ENCODE measurements at regions not wholly inside any gene's neighbourhood (a gene's known extent, or its start where the extent isn't known, plus 50 kb on each side); places are given as distances from the start of the nearest gene placed in this dataset.

- no peak overlapping the region for H2AK9ac ChIP-seq (replicated peaks; ENCODE audit: low read depth, low read length, poor library complexity)
- H3K36me3 ChIP-seq (ENCODE audit: control insufficient read depth, insufficient read depth, low read length) = no peaks in the 10 kb centered on the region
- no peak overlapping the region for H2AFZ ChIP-seq (replicated peaks; ENCODE audit: low read length, poor library complexity)
- intact Hi-C loops (cut with micrococcal nuclease) (no loop called here), dilution Hi-C loops (cut with HindIII; ENCODE audit: low sequenced_read_pairs, unreplicated experiment) (no loop called here), in situ Hi-C loops (cut with MboI; ENCODE audit: low sequenced_read_pairs) (no loop called here)
- no peak overlapping the region for H3K56ac ChIP-seq (ENCODE audit: extremely low read depth, insufficient read depth, low read length)
- no peak overlapping the region for H2BK120ac ChIP-seq (ENCODE audit: low read depth, low read length)
- H2BK20ac ChIP-seq (ENCODE audit: low read depth, low read length) = no peak overlapping the region
- peaks cover 2% of the 10 kb centered on the region; the same call in 1 of the 2 replicates for H3K9me3 ChIP-seq (ENCODE audit: control insufficient read depth, insufficient read depth, low read length)
- ATAC-seq (ENCODE audit: low read depth) (no peak), DNase-seq (no peak)
- WGBS, 2 experiments (ENCODE audit: extremely low coverage in 2 of 2, insufficient read length in 1 of 2) = no CpG with 5 or more reads among the region's 4 CpGs
- no peaks in the 10 kb centered on the region for H3K9me1 ChIP-seq (ENCODE audit: insufficient read depth, low read length)
- no peak overlapping the region for H3K14ac ChIP-seq (replicated peaks; ENCODE audit: low read depth, low read length)
- no peaks in the 10 kb centered on the region for H3K27me3 ChIP-seq (ENCODE audit: control insufficient read depth, insufficient read depth, low read length)
- TF ChIP-seq RCOR1 (IDR thresholded peaks at IDR 0.05; ENCODE audit: insufficient replicate concordance, low read length) = no peak
- TF ChIP-seq, protein P1, sequence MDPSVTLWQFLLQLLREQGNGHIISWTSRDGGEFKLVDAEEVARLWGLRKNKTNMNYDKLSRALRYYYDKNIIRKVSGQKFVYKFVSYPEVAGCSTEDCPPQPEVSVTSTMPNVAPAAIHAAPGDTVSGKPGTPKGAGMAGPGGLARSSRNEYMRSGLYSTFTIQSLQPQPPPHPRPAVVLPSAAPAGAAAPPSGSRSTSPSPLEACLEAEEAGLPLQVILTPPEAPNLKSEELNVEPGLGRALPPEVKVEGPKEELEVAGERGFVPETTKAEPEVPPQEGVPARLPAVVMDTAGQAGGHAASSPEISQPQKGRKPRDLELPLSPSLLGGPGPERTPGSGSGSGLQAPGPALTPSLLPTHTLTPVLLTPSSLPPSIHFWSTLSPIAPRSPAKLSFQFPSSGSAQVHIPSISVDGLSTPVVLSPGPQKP (IDR thresholded peaks at IDR 0.05; ENCODE audit: borderline replicate concordance, low read depth, low read length) = no peak
- no peak for TF ChIP-seq MAFK (IDR thresholded peaks at IDR 0.05; ENCODE audit: low read depth, low read length)
- no peaks in the 10 kb centered on the region for H3K79me1 ChIP-seq (ENCODE audit: low read depth in 1 of 2, low read length in 2 of 2)
- H4K20me1 ChIP-seq (ENCODE audit: insufficient read depth, low read length) = no peaks in the 10 kb centered on the region
- H3K18ac ChIP-seq (ENCODE audit: low read depth, low read length) = no peak overlapping the region
- no peak overlapping the region for H3K27ac ChIP-seq (ENCODE audit: insufficient read depth, low read length)
- ChIA-PET CTCF (interaction anchor here (0.7 kb wide), 1 partner anchor 270 kb away, joined by 3 read pairs; no protein-coding TSS in a partner anchor), POLR2A (ENCODE audit: unreplicated experiment) (no interaction called here)
- H3K9ac ChIP-seq (ENCODE audit: low read depth, low read length) = no peak overlapping the region
- no peak overlapping the region for H3K4me2 ChIP-seq (ENCODE audit: low read depth, low read length)
- H4K5ac ChIP-seq (ENCODE audit: low read depth, low read length) = no peak overlapping the region
- H4K91ac ChIP-seq (ENCODE audit: insufficient read depth, low read depth, low read length) = no peak overlapping the region
- BruUV-seq (replicated peaks) = no TSS peak
- no peak overlapping the region for H3K23ac ChIP-seq (ENCODE audit: low read depth, low read length)
- no peak overlapping the region for H2BK15ac ChIP-seq (ENCODE audit: low read depth, low read length)
- no peak overlapping the region for H4K8ac ChIP-seq (ENCODE audit: low read depth in 2 of 2, low read length in 2 of 2)
- no peaks in the 10 kb centered on the region for H3K4me1 ChIP-seq (ENCODE audit: control insufficient read depth, insufficient read depth, low read length)
- no peak overlapping the region for H2BK5ac ChIP-seq (ENCODE audit: low read depth, low read length, poor library complexity, severe bottlenecking)
- no peak overlapping the region for H2AK5ac ChIP-seq (ENCODE audit: low read depth, low read length)
- no peak overlapping the region for H3K4ac ChIP-seq (ENCODE audit: low read depth, low read length)
- H3K4me3 ChIP-seq (ENCODE audit: insufficient read depth, low read depth, low read length) = no peak overlapping the region
Observed at GRCh38 chr13:80871481-80871880, 530.6 kb upstream of the SPRY2 start.

All from IMR-90 (cell line).